ENCODE measurements at regions not wholly inside any gene's neighbourhood (a gene's known extent, or its start where the extent isn't known, plus 50 kb on each side); places are given as distances from the start of the nearest gene placed in this dataset.

GRCh38 chr7:12741951-12742575, 54.6 kb downstream of the ARL4A start:
- DNase-seq (ENCODE audit: insufficient read length, low spot score, missing footprints): no peak
- Histone ChIP-seq H3K27ac (ENCODE audit: low read depth, low read length) (no peak overlapping the region), H3K4me1 (ENCODE audit: insufficient read depth, low read length) (peaks cover 5% of the 10 kb centered on the region), H3K4me2 (ENCODE audit: insufficient read depth, low read length) (no peak overlapping the region), H3K36me3 (ENCODE audit: insufficient read depth, low read length) (no peaks in the 10 kb centered on the region), H4K20me1 (ENCODE audit: insufficient read depth, low read length) (no peaks in the 10 kb centered on the region), H3K4me3 (ENCODE audit: insufficient read depth, low read length) (no peak overlapping the region), H3K9me3 (ENCODE audit: low read depth, low read length) (no peaks in the 10 kb centered on the region), H3K79me2 (ENCODE audit: insufficient read depth, low read length) (no peaks in the 10 kb centered on the region), H3K27me3 (ENCODE audit: insufficient read depth, low read length) (no peaks in the 10 kb centered on the region), H2AFZ (ENCODE audit: low read length) (peak overlapping the region; percentile 49)
- TF ChIP-seq CTCF (IDR thresholded peaks at IDR 0.05; ENCODE audit: extremely low read depth, low read depth, low read length): no peak

GRCh38 chr7:12746211-12746610, 58.8 kb downstream of the ARL4A start:
- peaks cover 5% of the 10 kb centered on the region for H3K4me1 ChIP-seq (ENCODE audit: insufficient read depth, low read length)
- no peak overlapping the region for H3K4me3 ChIP-seq (ENCODE audit: insufficient read depth, low read length)
- H3K9me3 ChIP-seq (ENCODE audit: low read depth, low read length): no peaks in the 10 kb centered on the region
- no peak overlapping the region for H3K27ac ChIP-seq (ENCODE audit: low read depth, low read length)
- H4K20me1 ChIP-seq (ENCODE audit: insufficient read depth, low read length): no peaks in the 10 kb centered on the region
- TF ChIP-seq CTCF (IDR thresholded peaks at IDR 0.05; ENCODE audit: extremely low read depth, low read depth, low read length): no peak
- no peak overlapping the region for H3K4me2 ChIP-seq (ENCODE audit: insufficient read depth, low read length)
- no peaks in the 10 kb centered on the region for H3K36me3 ChIP-seq (ENCODE audit: insufficient read depth, low read length)
- DNase-seq (ENCODE audit: insufficient read length, low spot score, missing footprints): peak; percentile 36
- no peaks in the 10 kb centered on the region for H3K79me2 ChIP-seq (ENCODE audit: insufficient read depth, low read length)
- H3K27me3 ChIP-seq (ENCODE audit: insufficient read depth, low read length): no peaks in the 10 kb centered on the region
- H2AFZ ChIP-seq (ENCODE audit: low read length): no peak overlapping the region

DNA sequence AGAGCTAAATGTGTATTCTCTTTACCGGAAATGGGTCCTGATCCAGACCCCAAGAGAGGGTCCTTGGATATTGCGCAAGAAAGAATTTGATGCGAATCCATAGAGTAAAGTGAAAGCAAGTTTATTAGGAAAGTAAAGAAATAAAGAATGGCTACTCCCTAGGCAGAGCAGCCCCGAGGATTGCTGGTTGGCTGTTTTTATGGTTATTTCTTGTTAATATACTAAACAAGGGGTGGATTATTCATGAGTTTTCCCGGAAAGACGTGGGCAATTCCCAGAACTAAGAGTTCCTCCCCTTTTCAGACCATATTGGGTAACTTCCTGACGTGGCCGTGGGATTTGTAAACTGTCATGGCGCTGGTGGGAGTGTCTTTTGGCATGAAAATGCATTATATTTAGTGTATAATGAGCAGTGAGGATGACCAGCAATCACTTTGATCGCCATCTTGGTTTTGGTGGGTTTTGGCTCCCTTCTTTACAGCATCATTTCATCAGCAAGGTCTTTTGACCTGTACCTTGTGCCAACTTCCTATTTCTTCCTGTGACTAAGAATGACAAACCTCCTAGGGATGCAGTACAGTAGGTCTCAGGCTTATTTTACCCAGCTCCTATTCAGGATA, 60.4 kb downstream of the ARL4A start:
- H3K4me1 ChIP-seq (ENCODE audit: insufficient read depth, low read length): no peaks in the 10 kb centered on the region
- no peaks in the 10 kb centered on the region for H3K36me3 ChIP-seq (ENCODE audit: insufficient read depth, low read length)
- TF ChIP-seq CTCF (IDR thresholded peaks at IDR 0.05; ENCODE audit: extremely low read depth, low read depth, low read length): no peak
- no peaks in the 10 kb centered on the region for H3K9me3 ChIP-seq (ENCODE audit: low read depth, low read length)
- DNase-seq (ENCODE audit: insufficient read length, low spot score, missing footprints): no peak
- no peaks in the 10 kb centered on the region for H3K79me2 ChIP-seq (ENCODE audit: insufficient read depth, low read length)
- H3K27ac ChIP-seq (ENCODE audit: low read depth, low read length): no peak overlapping the region
- H3K4me2 ChIP-seq (ENCODE audit: insufficient read depth, low read length): no peak overlapping the region
- H3K27me3 ChIP-seq (ENCODE audit: insufficient read depth, low read length): no peaks in the 10 kb centered on the region
- peak overlapping the region; percentile 71 for H2AFZ ChIP-seq (ENCODE audit: low read length)
- H3K4me3 ChIP-seq (ENCODE audit: insufficient read depth, low read length): no peak overlapping the region
- no peaks in the 10 kb centered on the region for H4K20me1 ChIP-seq (ENCODE audit: insufficient read depth, low read length)

DNA sequence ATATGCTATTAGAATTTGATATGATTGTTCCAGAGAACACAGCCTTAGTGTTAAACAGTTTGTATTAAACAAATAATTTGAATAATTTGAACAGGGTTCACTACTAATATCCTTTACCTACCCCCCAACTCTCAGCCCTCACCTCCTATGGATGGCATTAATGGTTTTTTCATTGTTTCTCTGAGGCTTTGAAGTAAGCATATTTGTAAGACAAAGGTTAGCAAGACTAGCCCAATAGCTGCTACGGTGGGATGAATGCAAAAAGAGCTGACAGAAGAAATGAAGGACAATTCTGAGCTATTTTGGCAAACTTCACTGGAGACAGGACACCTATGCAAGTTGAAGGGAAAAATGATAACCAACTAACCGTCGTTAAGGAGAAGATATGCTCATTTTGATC, 61.6 kb downstream of the ARL4A start:
- no peaks in the 10 kb centered on the region for H3K9me3 ChIP-seq (ENCODE audit: low read depth, low read length)
- H3K4me3 ChIP-seq (ENCODE audit: insufficient read depth, low read length): no peak overlapping the region
- no peak overlapping the region for H3K4me2 ChIP-seq (ENCODE audit: insufficient read depth, low read length)
- H3K36me3 ChIP-seq (ENCODE audit: insufficient read depth, low read length): no peaks in the 10 kb centered on the region
- no peaks in the 10 kb centered on the region for H4K20me1 ChIP-seq (ENCODE audit: insufficient read depth, low read length)
- TF ChIP-seq CTCF (IDR thresholded peaks at IDR 0.05; ENCODE audit: extremely low read depth, low read depth, low read length): no peak
- H3K27me3 ChIP-seq (ENCODE audit: insufficient read depth, low read length): no peaks in the 10 kb centered on the region
- H2AFZ ChIP-seq (ENCODE audit: low read length): no peak overlapping the region
- H3K79me2 ChIP-seq (ENCODE audit: insufficient read depth, low read length): no peaks in the 10 kb centered on the region
- H3K4me1 ChIP-seq (ENCODE audit: insufficient read depth, low read length): peaks cover 2% of the 10 kb centered on the region
- no peak overlapping the region for H3K27ac ChIP-seq (ENCODE audit: low read depth, low read length)
- no peak for DNase-seq (ENCODE audit: insufficient read length, low spot score, missing footprints)
